ENCODE measurements at regions not wholly inside any gene's neighbourhood (a gene's known extent, or its start where the extent isn't known, plus 50 kb on each side); places are given as distances from the start of the nearest gene placed in this dataset.
"Not testable (repeated sequence)": the region's sequence is repeated elsewhere in the genome, so short reads cannot be mapped to it uniquely, and the experiment has no call there.

GRCh38 chrX:1093121-1093520 lies 119.3 kb downstream of the CRLF2 start:
- no peak for DNase-seq (ENCODE audit: insufficient read length, low spot score)
- no peak for TF ChIP-seq POLR2A (IDR thresholded peaks at IDR 0.05; ENCODE audit: low read depth, low read length)
- no peak for FAIRE-seq

GRCh38 chrX:1086444-1087409 lies 125.7 kb downstream of the CRLF2 start:
- no peak for TF ChIP-seq POLR2A (IDR thresholded peaks at IDR 0.05; ENCODE audit: low read depth, low read length)
- DNase-seq (ENCODE audit: insufficient read length, low spot score) (no peak), FAIRE-seq (no peak)

GRCh38 chrX:1085871-1086270 lies 126.6 kb downstream of the CRLF2 start:
- not testable (repeated sequence) for DNase-seq (ENCODE audit: insufficient read length, low spot score); FAIRE-seq

- no peak for TF ChIP-seq POLR2A (IDR thresholded peaks at IDR 0.05; ENCODE audit: low read depth, low read length)
- DNase-seq (ENCODE audit: insufficient read length, low spot score): no peak
- FAIRE-seq: no peak
These were observed 127.8 kb downstream of the CRLF2 start for GRCh38 chrX:1084689-1085088.

GRCh38 chrX:1076871-1077651 lies 135.4 kb downstream of the CRLF2 start:
- FAIRE-seq: no peak
- TF ChIP-seq POLR2A (IDR thresholded peaks at IDR 0.05; ENCODE audit: low read depth, low read length): no peak
- DNase-seq (ENCODE audit: insufficient read length, low spot score): no peak

GRCh38 chrX:1075741-1076140 lies 136.7 kb downstream of the CRLF2 start:
- DNase-seq (ENCODE audit: insufficient read length, low spot score) (no peak), FAIRE-seq (no peak)
- no peak for TF ChIP-seq POLR2A (IDR thresholded peaks at IDR 0.05; ENCODE audit: low read depth, low read length)

GRCh38 chrX:1075156-1075555 lies 137.3 kb downstream of the CRLF2 start:
- DNase-seq (ENCODE audit: insufficient read length, low spot score): no peak
- no peak for FAIRE-seq
- no peak for TF ChIP-seq POLR2A (IDR thresholded peaks at IDR 0.05; ENCODE audit: low read depth, low read length)

GRCh38 chrX:1074755-1075154 lies 137.7 kb downstream of the CRLF2 start:
- FAIRE-seq (no peak), DNase-seq (ENCODE audit: insufficient read length, low spot score) (no peak)
- TF ChIP-seq POLR2A (IDR thresholded peaks at IDR 0.05; ENCODE audit: low read depth, low read length): no peak

GRCh38 chrX:1074172-1074571 lies 138.3 kb downstream of the CRLF2 start:
- FAIRE-seq (no peak), DNase-seq (ENCODE audit: insufficient read length, low spot score) (no peak)
- no peak for TF ChIP-seq POLR2A (IDR thresholded peaks at IDR 0.05; ENCODE audit: low read depth, low read length)

GRCh38 chrX:1072637-1073377 lies 139.6 kb downstream of the CRLF2 start:
- FAIRE-seq: no peak
- DNase-seq (ENCODE audit: insufficient read length, low spot score): no peak
- TF ChIP-seq POLR2A (IDR thresholded peaks at IDR 0.05; ENCODE audit: low read depth, low read length): no peak

GRCh38 chrX:1071351-1071750 lies 141.1 kb downstream of the CRLF2 start:
- no peak for TF ChIP-seq POLR2A (IDR thresholded peaks at IDR 0.05; ENCODE audit: low read depth, low read length)
- no peak for FAIRE-seq
- DNase-seq (ENCODE audit: insufficient read length, low spot score): no peak

- DNase-seq (ENCODE audit: insufficient read length, low spot score) (no peak), FAIRE-seq (no peak)
- no peak for TF ChIP-seq POLR2A (IDR thresholded peaks at IDR 0.05; ENCODE audit: low read depth, low read length)
These were observed 150.1 kb downstream of the CRLF2 start for GRCh38 chrX:1062351-1062750.

- no peak for FAIRE-seq
- no peak for DNase-seq (ENCODE audit: insufficient read length, low spot score)
- no peak for TF ChIP-seq POLR2A (IDR thresholded peaks at IDR 0.05; ENCODE audit: low read depth, low read length)
These were observed 151.9 kb downstream of the CRLF2 start for GRCh38 chrX:1060562-1060960.

Measured in H54 (cell line).